Activated T-cell treated with anti-CD3 and anti-CD28 coated beads, Interleukin-2, amount 50 U/mL, for 48 hours (primary cell): ENCODE measurements at regions not wholly inside any gene's neighbourhood (a gene's known extent, or its start where the extent isn't known, plus 50 kb on each side); places are given as distances from the start of the nearest gene placed in this dataset.

ENCODE experiments used
- DNase-seq, 2 experiments: peaks; one replicate each; pipeline ENCODE4 v3.0.0-alpha.2; 2020

- DNase-seq, result no peak
Measured at GRCh38 chr1:59225594-59226316, 71.1 kb upstream of the FGGY start.

GRCh38 chr1:59229138-59229537, 67.8 kb upstream of the FGGY start:
- DNase-seq, result no peak

GRCh38 chr1:59230622-59231021, 66.3 kb upstream of the FGGY start:
- DNase-seq, result no peak

GRCh38 chr1:59232216-59232615, 64.7 kb upstream of the FGGY start:
- no peak for DNase-seq

GRCh38 chr1:59233444-59233843, 63.5 kb upstream of the FGGY start:
- DNase-seq, result no peak

- DNase-seq, result no peak
Measured at GRCh38 chr1:59236721-59237545, 60.0 kb upstream of the FGGY start.

- DNase-seq, result no peak
Measured at GRCh38 chr1:59237900-59238299, 59.0 kb upstream of the FGGY start.

GRCh38 chr1:59238333-59238934, 58.5 kb upstream of the FGGY start:
- DNase-seq, result no peak

GRCh38 chr1:59238993-59239392, 57.9 kb upstream of the FGGY start:
- DNase-seq, result no peak

- DNase-seq, result no peak
Measured at GRCh38 chr1:59241909-59242308, 55.0 kb upstream of the FGGY start.

GRCh38 chr1:59242370-59242769, 54.5 kb upstream of the FGGY start:
- DNase-seq, result no peak

- no peak for DNase-seq
Measured at GRCh38 chr1:59243550-59243949, 53.3 kb upstream of the FGGY start.

- DNase-seq, result no peak
Measured at GRCh38 chr1:59243978-59244377, 52.9 kb upstream of the FGGY start.

GRCh38 chr1:59244891-59245290, 52.0 kb upstream of the FGGY start:
- DNase-seq, result no peak
